ENCODE measurements at regions not wholly inside any gene's neighbourhood (a gene's known extent, or its start where the extent isn't known, plus 50 kb on each side); places are given as distances from the start of the nearest gene placed in this dataset.
A peak's percentile ranks its signal among the peaks of the same experiment; 100 is the strongest.
"Not testable (repeated sequence)": the region's sequence is repeated elsewhere in the genome, so short reads cannot be mapped to it uniquely, and the experiment has no call there.

DNA sequence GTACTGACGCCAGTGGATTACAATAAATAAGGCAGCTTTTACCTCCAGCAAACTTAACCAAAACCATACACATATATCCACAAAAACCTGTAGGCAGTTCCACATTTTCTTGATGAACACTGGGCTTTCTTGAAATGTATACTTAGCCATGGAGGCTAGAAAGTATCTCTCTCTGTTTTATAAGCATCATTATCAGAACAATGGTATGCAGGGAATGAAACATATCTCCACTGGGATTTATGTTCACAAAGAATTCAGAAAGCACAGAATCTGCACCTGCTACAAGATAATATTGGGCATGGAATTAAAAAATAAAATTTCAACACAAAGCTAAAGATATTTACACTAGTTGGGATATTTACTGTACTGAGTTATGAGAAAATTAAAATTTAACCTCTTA is 126.1 kb upstream of the RASA1 start:
- Mint-ChIP-seq H3K9me3 (no peaks in the 10 kb centered on the region), H3K27me3 (no peaks in the 10 kb centered on the region), H3K4me1 (peaks cover 3% of the 10 kb centered on the region), H3K27ac (no peak overlapping the region), H3K4me3 (no peak overlapping the region), H3K36me3 (ENCODE audit: low read depth) (no peaks in the 10 kb centered on the region)
- DNase-seq (no peak), ATAC-seq (no peak)

DNA sequence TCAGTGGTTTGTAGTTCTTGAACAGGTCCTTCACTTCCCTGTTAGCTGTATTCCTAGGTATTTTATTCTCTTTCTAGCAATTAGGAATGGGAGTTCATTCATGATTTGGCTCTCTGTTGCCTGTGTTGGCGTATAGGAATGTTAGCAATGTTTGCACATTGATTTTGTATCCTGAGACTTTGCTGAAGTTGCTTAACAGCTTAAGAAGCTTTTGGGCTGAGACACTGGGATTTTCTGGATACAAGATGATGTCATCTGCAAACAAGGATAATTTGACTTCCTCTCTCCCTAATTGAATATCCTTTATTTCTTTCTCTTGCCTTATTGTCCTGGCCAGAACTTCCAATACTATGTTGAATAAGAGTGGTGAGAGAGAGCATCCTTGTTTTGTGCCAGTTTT is 121.8 kb upstream of the RASA1 start:
- H3K9me3 Mint-ChIP-seq; H3K27me3 Mint-ChIP-seq; H3K4me1 Mint-ChIP-seq; DNase-seq; H3K27ac Mint-ChIP-seq; ATAC-seq; H3K36me3 Mint-ChIP-seq (ENCODE audit: low read depth); H3K4me3 Mint-ChIP-seq: not testable (repeated sequence)

DNA sequence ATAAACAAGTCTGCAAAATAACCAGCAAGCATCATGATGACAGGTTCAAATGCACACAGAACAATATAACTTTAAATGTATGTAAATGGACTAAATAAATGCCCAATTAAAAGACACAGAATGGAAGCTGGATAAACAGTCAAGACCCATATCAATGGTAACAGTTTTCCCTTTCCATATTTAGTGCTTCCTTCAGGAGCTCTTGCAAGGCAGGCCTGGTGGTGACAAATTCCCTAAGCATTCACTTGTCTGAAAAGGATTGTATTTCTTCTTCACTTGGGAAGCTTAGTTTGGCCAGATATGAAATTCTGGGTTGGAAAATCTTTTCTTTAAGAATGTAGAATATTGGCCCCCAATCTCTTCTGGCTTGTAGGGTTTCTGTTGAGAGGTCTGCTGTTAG is 120.2 kb upstream of the RASA1 start:
- Mint-ChIP-seq H3K4me1 (peaks cover 5% of the 10 kb centered on the region), H3K27ac (no peak overlapping the region), H3K9me3 (no peaks in the 10 kb centered on the region), H3K4me3 (no peak overlapping the region), H3K36me3 (ENCODE audit: low read depth) (no peaks in the 10 kb centered on the region), H3K27me3 (no peaks in the 10 kb centered on the region)
- no peak for DNase-seq
- ATAC-seq: no peak

DNA sequence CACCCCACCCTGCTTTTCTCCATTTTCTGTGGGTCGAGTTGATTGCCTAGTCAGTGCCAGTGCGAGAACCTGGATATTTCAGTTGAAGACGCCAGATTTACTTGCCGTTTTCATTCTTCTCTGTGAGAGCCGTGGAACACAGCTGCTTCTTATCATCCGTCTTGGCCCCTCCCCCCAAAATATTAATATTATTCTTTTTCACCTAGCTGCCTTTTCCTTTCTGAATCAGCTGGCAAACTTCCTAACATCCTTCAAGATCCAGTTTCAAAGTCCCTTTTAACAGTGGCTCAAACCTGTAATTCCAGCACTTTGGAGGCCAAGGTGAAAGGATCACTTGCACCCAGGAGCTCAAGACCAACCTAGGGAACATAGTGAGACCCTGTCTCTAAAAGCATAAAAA is 117.1 kb upstream of the RASA1 start:
- no peak for DNase-seq
- Mint-ChIP-seq H3K9me3 (no peaks in the 10 kb centered on the region), H3K36me3 (ENCODE audit: low read depth) (no peaks in the 10 kb centered on the region)

DNA sequence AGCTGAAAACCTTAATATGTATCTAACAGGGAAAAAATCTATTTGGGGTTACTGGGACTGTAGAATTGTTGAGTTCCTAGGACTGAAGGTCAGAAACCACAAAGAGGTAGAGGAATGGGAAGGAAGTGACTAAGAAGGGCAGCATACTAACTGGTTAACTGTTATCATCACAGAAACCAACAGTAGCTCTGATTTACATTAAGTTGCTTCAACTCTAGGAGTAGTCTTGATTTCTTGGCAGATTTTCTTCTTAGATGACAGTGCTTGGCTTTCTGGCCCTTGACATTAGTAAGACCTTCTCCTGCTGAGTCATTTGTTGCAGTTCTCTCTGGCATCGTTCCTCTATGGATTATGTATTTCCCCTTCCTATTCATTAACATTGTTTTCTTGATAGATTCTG is 116.1 kb upstream of the RASA1 start:
- H3K4me1 Mint-ChIP-seq: peaks cover 5% of the 10 kb centered on the region
- ATAC-seq: no peak
- no peak for DNase-seq
- H3K27me3 Mint-ChIP-seq: no peaks in the 10 kb centered on the region
- no peak overlapping the region for H3K4me3 Mint-ChIP-seq
- H3K9me3 Mint-ChIP-seq: no peaks in the 10 kb centered on the region
- no peak overlapping the region for H3K27ac Mint-ChIP-seq
- no peaks in the 10 kb centered on the region for H3K36me3 Mint-ChIP-seq (ENCODE audit: low read depth)

More for the DNA sequence above, 117.1 kb upstream of the RASA1 start:
- peaks cover 5% of the 10 kb centered on the region for H3K4me1 Mint-ChIP-seq
- no peak overlapping the region for H3K27ac Mint-ChIP-seq
- no peak for ATAC-seq
- no peaks in the 10 kb centered on the region for H3K27me3 Mint-ChIP-seq
- H3K4me3 Mint-ChIP-seq: no peak overlapping the region

DNA sequence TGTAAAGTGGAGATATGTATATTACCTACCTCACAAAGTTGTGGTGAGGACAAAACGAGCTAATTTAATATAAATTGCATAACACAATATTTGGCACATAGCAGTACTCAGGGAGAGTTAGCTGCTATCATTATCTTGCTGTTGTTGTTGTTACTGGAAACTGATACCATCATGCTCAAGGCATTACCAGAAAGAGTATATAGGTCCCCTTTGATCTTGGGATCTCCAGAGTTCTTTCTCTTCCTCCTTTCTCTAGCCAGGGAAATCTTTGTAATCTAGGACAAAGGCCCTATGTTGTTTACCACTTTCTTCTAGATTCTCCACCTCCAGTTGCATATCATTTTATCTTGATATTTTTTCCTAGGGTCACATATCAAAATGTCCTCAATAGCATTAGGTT is 114.8 kb upstream of the RASA1 start:
- ATAC-seq: no peak
- no peak for DNase-seq
- Mint-ChIP-seq H3K27ac (no peak overlapping the region), H3K27me3 (no peaks in the 10 kb centered on the region), H3K9me3 (no peaks in the 10 kb centered on the region), H3K4me3 (no peak overlapping the region), H3K4me1 (peaks cover 5% of the 10 kb centered on the region), H3K36me3 (ENCODE audit: low read depth) (no peaks in the 10 kb centered on the region)

DNA sequence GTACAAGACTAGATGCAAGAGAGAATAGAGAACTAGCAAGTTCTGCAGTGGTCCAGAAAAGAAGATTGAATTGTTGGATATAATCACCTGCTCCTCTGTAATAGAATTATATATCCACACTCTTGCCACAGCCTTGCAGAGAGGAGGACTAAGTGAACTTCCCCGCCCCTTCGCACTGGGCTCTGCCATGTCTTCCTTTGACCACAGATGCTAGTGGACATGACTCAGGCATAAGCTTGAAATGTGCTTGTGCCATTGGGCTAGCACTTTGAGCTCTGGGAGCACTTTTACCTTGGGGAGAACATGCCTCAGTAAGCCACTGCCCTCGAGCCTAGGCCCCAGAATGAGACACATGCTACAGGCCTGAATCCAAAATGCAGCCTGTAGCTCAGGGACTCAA is 113.5 kb upstream of the RASA1 start:
- Mint-ChIP-seq H3K4me1 (peaks cover 5% of the 10 kb centered on the region), H3K27ac (no peak overlapping the region), H3K36me3 (ENCODE audit: low read depth) (no peaks in the 10 kb centered on the region), H3K27me3 (no peaks in the 10 kb centered on the region), H3K4me3 (no peak overlapping the region), H3K9me3 (no peaks in the 10 kb centered on the region)
- ATAC-seq (no peak), DNase-seq (no peak)

DNA sequence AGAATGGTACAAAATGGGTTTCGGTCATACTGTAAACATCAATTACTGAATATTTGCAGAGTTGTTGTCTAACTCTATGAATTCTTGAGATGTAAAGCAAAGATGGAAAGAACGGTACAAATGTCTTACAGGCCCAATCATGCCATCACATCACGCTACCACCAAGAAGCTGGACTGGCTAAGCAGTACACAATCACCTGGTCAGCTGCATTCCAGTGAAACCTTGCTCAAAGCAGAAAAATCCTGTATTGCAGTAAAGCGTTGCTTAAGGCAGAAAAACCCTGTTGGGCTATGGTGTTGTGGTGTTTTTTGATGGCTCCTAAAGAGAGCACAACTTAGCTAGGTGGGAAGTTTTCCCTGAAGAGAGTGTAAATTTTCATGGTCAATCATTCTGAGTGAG is 112.6 kb upstream of the RASA1 start:
- Mint-ChIP-seq H3K36me3 (ENCODE audit: low read depth) (no peaks in the 10 kb centered on the region), H3K4me3 (no peak overlapping the region), H3K9me3 (no peaks in the 10 kb centered on the region), H3K27me3 (no peaks in the 10 kb centered on the region), H3K4me1 (peaks cover 5% of the 10 kb centered on the region), H3K27ac (no peak overlapping the region)
- ATAC-seq (no peak), DNase-seq (no peak)

DNA sequence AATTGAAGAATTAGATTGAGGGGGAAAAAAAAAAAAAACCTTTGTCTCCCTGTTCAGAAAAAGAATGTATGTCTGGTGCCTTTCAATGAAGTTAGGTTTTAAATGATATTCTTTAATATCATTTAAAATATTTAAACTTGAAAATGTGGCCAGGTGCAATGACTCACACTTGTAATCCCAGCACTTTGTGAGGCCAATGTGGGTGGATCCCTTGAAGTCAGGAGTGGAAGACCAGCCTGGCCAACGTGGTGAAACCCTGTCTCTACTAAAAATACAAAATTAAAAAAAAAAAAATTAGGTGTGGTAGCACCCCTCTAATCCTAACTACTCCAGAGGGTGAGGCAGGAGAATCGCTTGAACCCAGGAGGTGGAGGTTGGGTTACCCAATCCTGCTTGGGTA is 111.1 kb upstream of the RASA1 start:
- H3K9me3 Mint-ChIP-seq: no peaks in the 10 kb centered on the region
- no peak overlapping the region for H3K4me3 Mint-ChIP-seq
- H3K4me1 Mint-ChIP-seq: peaks cover 2% of the 10 kb centered on the region
- H3K27me3 Mint-ChIP-seq: no peaks in the 10 kb centered on the region
- no peak overlapping the region for H3K27ac Mint-ChIP-seq
- ATAC-seq: no peak
- DNase-seq: no peak
- no peaks in the 10 kb centered on the region for H3K36me3 Mint-ChIP-seq (ENCODE audit: low read depth)

DNA sequence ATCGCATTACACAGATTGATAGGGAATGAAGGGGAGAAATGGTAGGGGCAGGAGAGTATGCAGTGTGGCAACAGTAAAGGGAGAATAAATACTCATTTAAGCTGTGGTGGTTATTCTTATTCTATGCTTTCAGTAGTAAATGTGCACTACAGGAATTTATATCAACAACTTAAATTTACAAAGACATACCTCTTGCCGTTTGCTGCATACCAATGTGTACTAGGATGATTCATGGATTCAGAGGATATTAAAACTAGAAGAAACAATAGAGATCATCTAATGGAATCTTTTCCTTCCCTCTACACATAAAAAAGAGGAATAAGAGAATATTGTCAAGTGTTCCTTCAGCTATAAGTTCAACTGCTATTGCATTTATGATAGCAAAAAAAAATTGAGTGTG is 103.3 kb upstream of the RASA1 start:
- no peaks in the 10 kb centered on the region for H3K36me3 Mint-ChIP-seq (ENCODE audit: low read depth)
- DNase-seq (no peak), ATAC-seq (no peak)
- H3K9me3 Mint-ChIP-seq: no peaks in the 10 kb centered on the region
- no peak overlapping the region for H3K27ac Mint-ChIP-seq
- no peaks in the 10 kb centered on the region for H3K27me3 Mint-ChIP-seq
- no peaks in the 10 kb centered on the region for H3K4me1 Mint-ChIP-seq
- no peak overlapping the region for H3K4me3 Mint-ChIP-seq

DNA sequence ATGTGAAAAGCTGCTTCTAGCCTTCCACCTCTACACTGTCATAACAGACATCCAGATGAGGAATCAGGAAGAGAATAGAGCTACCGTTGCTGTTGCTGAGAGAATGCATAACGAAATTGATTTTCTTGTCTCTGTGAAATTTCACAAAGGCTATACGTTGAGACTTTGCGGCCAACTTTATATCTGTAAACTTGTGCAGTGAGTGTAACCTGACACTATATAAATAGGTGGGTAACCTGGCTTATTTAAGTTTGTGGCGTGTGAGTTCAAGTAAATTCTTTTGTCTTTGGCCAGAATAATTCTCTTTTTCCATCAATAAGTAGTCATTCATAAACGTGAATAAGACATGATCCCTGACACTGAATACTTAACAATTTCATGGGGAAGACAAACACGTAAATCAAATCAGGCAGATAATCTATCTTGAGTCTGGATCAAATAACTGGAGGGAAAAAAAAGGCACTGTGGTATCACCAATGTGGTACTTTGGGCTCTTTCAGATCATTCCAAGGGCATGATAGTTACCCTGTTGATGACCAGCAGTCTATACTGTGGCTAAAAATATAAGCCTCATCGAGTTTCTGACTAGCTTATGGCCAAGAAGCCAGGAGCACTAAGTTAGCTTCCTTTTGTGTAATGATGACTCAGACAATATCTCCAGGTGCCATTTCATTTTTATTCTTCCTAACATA is 98.2 kb upstream of the RASA1 start:
- Mint-ChIP-seq H3K4me3 (no peak overlapping the region), H3K27me3 (no peaks in the 10 kb centered on the region), H3K4me1 (no peaks in the 10 kb centered on the region), H3K27ac (no peak overlapping the region), H3K9me3 (peaks cover 4% of the 10 kb centered on the region), H3K36me3 (ENCODE audit: low read depth) (no peaks in the 10 kb centered on the region)
- ATAC-seq: no peak
- no peak for DNase-seq

DNA sequence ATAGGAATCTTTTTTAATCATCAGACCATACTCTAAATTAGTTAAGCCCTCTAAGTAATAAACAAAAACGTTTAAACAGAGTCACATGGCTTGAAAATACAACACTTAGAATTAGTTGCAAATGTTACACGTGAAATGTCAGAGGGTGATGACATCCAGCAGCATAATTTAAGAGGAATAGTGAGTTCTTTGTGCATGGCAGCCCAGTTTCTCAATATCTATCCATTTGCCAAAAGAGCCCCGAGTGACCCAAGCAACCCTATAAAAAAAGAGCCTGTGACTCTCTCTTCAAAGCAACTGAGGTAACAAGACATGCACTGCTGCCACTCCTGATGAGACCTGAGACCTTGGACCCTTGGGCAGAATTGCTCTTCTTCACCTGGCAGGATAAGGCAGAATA is 96.9 kb upstream of the RASA1 start:
- Mint-ChIP-seq H3K4me3 (no peak overlapping the region), H3K27me3 (no peaks in the 10 kb centered on the region), H3K27ac (no peak overlapping the region), H3K4me1 (no peaks in the 10 kb centered on the region), H3K36me3 (ENCODE audit: low read depth) (no peaks in the 10 kb centered on the region), H3K9me3 (peaks cover 4% of the 10 kb centered on the region)
- no peak for ATAC-seq
- DNase-seq: no peak

DNA sequence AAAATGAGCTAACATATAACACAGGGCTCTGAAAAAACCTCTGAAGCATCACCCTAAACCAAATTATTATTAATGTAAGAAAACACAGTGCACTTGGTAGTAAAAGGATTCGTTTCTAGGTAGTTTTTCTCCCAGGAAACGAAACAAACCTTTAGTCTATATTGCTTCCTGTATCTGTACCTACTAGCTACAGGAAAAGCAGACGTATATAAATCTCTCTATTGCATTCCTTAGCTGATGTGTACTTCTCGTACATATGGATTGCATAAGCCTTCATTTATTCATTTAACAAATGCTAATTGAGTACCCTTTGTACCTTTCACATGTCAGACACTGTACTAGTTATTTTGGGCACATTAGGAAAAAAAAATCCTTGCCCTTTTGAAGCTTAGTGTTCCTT is 85.0 kb upstream of the RASA1 start:
- Mint-ChIP-seq H3K4me1 (peaks cover 16% of the 10 kb centered on the region), H3K9me3 (no peaks in the 10 kb centered on the region), H3K27me3 (no peaks in the 10 kb centered on the region), H3K36me3 (ENCODE audit: low read depth) (no peaks in the 10 kb centered on the region), H3K27ac (peak overlapping the region; percentile 52), H3K4me3 (no peak overlapping the region)
- no peak for ATAC-seq
- no peak for DNase-seq

DNA sequence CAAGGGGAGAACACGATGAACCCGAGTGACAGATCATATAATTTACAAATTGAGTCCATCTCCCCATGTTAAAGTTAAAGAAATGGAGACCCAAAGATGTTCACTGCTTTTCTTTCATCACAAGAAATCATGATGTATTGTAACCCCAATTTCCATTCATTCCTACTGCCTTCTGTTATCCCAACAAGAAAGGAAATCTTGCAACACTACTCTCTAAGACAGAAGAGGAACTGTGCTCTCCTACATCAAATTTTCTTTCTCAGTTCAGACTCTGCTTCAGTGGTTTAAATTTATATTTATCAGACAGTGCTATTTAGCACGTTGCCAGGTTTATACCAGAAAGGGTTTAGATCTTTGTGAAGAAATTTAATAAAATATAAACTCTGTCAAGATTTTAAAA is 83.8 kb upstream of the RASA1 start:
- no peaks in the 10 kb centered on the region for H3K9me3 Mint-ChIP-seq
- no peaks in the 10 kb centered on the region for H3K36me3 Mint-ChIP-seq (ENCODE audit: low read depth)
- no peak overlapping the region for H3K27ac Mint-ChIP-seq
- no peak for DNase-seq
- H3K4me3 Mint-ChIP-seq: no peak overlapping the region
- ATAC-seq: no peak
- H3K4me1 Mint-ChIP-seq: peaks cover 16% of the 10 kb centered on the region
- H3K27me3 Mint-ChIP-seq: no peaks in the 10 kb centered on the region

DNA sequence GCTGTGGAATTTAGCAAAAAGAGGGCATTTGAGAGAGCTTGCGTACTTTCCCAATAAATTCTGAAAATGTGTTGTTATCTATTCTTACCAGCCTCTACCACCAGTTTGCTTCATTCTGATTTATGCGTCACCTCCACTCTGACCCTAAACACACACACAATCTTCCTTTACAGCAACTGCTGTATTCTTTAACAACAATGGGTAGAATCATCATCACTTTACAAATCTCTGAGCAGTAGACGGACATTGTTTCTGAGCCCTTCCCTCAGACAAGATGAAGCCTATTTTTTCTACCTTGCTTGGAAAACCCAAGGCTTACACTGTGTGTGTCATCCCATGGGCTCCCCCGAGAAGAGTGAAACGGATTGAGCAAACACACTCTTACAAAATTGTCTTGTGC is 83.1 kb upstream of the RASA1 start:
- H3K36me3 Mint-ChIP-seq (ENCODE audit: low read depth): no peaks in the 10 kb centered on the region
- H3K4me1 Mint-ChIP-seq: peaks cover 16% of the 10 kb centered on the region
- DNase-seq: no peak
- no peak overlapping the region for H3K27ac Mint-ChIP-seq
- no peaks in the 10 kb centered on the region for H3K27me3 Mint-ChIP-seq
- no peak for ATAC-seq
- no peaks in the 10 kb centered on the region for H3K9me3 Mint-ChIP-seq
- H3K4me3 Mint-ChIP-seq: no peak overlapping the region

DNA sequence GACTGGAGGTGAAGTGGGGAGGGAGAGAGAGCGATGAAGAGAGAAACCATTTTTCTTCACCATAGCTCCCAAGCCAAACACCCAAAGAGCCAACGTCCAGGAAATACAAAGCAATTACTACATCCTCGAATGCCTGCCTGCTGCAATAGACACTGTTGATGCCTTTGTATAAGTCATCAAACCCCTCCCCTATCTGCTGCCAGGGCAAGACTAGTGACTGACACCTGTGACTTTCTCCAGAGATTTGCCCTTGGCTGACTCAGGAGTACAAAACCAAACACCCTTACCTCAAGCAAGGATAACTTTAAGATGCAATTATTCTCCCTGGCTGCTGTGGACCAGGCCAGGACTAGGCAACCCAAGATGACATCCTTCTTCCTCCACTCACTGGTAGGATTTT is 81.8 kb upstream of the RASA1 start:
- H3K36me3 Mint-ChIP-seq (ENCODE audit: low read depth): no peaks in the 10 kb centered on the region
- H3K27ac Mint-ChIP-seq: no peak overlapping the region
- H3K4me3 Mint-ChIP-seq: no peak overlapping the region
- H3K27me3 Mint-ChIP-seq: no peaks in the 10 kb centered on the region
- ATAC-seq (no peak), DNase-seq (no peak)
- H3K4me1 Mint-ChIP-seq: peaks cover 19% of the 10 kb centered on the region
- no peaks in the 10 kb centered on the region for H3K9me3 Mint-ChIP-seq
